HPDE6-E6E7 (cell line): ENCODE measurements at regions not wholly inside any gene's neighbourhood (a gene's known extent, or its start where the extent isn't known, plus 50 kb on each side); places are given as distances from the start of the nearest gene placed in this dataset.

Experiments used
- DNase-seq: peaks from one replicate; pipeline ENCODE4 v3.0.0; 2011; ENCODE audit warnings: missing footprints; ENCODE audit errors: extremely low spot score

DNA sequence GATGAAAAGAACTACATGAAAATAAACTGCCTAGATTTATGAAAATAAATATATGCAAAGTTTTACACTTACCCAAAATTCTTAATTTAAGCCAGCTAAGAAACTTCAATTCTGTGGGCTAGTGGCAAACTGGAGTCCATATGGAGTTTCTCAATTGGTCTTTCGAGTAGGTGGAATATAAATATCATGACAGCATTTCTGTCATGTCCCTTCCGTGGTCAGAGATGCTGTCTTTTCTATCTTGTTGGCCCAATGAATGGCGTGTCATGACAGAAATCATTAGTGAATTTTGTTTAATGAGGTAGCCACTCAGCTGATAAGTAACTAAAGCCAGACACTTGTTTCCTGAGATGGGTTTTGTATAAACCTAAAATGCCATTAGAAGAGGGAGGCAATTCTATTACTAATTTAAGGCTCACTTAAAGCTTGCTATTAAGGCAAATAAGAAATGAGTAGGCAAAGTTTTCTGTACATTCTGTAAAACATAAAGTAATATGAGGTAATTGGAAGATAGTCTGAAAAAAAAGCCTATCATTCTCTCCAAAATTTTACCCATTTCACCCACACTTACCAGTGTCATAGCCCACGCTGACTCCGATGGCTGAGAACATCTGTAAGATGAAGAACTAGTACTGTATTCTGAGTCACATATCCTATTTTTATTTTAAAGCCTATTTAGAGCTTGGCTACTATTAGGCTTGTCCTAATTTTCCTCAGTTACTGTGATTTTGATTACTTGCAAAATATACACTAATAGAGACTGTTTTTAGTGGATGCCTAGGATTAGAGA, 419.3 kb upstream of the MEF2C start:
- no peak for DNase-seq

DNA sequence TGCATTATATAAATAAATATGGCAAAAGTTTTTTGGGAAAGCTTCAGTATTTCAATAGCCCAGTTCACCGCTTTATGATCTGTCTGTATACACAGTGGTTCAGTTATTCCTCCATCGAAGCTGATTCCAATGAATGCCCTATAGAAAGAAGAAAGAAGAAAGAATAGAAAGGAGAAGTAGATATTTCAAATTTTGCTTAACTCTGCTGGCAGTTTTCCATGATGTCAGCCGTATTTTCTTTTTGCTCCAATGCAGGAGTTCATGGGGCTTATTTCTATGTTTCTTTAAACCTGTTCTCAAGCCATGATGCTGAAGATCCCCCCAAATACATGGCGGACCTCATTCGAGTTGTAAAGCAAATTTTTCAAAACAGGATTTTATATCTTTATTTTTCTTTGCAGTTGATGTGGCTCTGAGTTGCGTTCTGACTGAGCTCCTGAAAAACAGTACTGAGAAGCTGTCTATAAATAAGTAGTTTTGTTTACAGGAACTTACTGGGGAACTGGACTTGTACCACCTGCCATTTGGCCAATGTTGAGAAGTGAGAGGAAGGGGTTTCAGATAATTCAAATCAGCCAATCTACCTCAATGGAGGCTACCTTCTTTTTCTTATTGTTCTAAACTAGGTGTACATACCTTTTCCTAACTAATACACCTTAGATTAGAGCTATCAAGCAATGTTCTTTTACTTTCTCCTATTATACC, 418.5 kb upstream of the MEF2C start:
- DNase-seq, result no peak

DNA sequence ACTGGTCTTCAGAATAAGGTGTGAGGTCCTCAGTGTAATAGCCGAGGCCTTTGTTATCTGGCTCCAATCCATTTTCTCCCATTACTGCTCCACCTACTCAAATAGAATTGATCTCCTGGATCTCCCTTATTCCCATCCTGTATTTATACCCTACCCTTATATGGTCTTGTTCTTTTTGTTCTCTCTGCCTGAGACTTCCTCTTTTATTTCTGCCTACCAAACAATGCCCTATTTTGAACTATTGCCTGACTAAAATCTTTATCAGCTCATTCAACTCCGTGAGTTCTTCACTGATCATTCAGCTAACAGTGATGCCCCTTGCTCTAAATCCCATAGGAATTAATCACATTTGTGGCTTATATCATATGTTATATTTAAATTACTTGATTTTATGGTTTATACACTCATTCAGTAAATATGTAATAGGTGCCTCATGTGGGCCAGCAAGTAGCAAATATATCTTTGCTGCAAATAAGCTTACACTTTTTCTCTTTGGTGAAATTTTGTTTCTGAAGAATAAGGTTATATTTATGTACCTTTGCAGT, 417.5 kb upstream of the MEF2C start:
- no peak for DNase-seq

DNA sequence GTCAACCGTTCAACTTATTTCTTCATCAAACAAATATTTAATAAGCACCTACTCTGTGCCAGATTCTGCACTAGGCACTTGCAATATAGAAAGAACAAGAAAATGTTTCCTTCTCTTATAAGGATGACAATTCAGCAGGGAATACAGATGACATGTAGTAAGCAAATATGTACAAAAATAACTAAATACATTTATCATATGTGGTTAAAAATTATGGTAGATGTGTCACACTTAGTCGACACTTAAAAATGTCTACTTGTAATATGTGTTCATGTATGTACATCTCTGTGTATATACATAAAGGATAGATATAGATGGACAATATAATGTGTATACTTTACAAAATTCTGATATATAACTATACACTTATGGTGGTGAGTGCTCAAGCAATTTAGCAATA, 417.0 kb upstream of the MEF2C start:
- no peak for DNase-seq

DNA sequence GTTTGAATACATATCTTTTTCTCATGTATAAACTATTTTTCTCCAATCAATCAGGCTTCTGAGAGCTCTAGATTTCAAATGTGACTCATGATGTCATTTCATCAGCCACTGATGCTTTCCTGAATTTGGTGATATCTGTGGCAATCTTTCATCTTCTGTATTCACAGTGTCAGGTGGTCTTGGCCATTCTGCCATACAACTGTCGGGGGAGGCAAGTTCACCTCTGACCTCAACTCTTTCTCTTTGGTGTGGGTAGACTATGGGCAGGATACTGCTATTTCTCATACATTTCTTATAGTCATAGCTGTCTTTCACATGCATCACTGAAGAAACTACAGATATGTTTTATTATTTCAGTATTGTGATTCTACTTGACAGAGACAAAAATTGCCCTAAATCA, 414.1 kb upstream of the MEF2C start:
- DNase-seq, result no peak

DNA sequence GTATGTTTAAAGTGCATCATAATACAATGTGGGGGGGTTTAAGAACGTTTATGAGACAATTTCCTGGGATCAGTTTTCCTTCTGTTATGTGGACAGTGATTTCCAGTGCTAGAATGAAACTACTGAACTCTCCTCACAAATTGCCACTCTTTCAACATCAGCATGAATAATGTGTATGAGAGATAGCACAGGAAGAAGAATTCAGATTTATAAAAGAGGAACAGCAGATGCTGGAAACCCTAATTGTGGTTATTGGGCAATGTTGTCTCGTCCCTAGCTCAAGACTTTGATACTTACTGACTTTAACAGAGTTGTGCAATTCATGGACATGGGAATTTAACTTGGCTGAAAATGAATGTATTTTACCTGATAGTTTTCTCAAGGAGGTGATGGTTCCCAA, 410.8 kb upstream of the MEF2C start:
- DNase-seq, result no peak

DNA sequence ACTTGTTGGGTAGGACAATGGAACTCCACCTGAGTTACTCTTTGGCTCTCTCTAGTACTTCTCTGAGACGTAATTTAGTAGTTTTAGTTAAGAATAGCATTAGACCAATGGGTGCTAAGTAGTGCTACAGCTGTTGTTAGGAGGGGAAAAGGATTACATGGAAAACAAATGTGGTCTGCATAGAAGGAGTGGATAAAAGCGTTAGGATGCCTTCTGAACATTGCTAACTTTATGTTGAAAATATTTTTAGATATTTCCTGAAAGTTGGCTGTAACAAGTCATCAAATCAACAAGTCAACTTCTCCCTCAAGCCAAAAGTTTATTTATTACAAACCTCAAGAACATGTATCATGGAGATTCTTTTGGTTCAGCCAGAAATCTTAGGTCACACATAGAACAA, 409.5 kb upstream of the MEF2C start:
- DNase-seq, result no peak

DNA sequence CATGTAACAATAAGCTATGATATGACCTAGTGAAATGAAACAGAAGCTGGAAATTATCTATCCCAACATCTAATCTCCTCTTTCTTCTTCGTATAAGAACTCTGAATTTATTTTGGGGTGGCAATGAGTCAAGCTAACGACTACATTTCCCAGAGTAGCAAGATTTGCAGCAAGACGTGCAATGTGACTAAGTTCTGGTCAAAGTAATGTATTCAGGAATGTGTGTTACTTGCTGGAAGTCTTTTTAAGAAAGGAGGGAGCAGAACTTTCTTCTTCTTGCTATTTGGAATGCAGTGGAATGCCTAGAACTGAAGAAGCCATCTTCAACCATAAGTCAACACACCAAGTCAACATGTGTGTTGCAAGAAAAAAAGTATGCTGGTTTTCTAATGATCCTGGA, 406.6 kb upstream of the MEF2C start:
- DNase-seq, result no peak

DNA sequence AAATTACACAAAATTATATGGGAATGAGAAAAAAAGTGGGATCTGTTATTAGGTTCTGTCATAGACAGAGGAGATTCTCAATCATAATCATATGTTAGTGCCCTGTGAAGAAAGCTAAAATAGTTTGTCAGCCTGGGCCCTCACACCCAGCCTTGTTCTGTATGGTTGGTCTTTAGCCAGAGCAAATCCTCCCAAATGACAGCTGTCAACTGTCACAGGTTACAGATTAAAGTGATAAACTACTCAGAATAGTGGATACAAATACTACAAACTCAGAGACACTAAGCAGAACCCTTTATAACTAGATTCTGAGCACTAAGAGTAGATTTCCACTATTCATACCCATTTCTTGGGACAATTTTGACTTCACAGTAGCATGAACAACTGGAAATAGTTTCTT, 405.0 kb upstream of the MEF2C start:
- no peak for DNase-seq

DNA sequence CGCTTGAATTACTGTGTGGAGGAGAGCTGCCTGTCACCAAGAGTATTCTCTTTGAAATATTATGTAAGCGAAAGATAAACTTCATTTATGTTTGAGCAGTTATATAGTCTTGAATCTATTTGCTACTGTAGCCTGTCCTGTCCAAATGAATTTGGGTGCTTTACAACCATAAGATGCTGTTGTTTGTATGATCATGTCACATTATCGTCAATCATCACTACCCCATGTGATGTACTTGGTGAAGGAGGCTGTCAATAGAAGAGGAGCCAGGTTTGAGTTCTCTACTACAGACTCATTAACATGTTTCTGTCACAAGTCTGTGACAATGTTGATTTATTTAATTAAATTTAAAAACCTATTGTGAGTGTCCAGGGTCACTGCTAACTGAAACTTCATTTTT, 403.3 kb upstream of the MEF2C start:
- no peak for DNase-seq

DNA sequence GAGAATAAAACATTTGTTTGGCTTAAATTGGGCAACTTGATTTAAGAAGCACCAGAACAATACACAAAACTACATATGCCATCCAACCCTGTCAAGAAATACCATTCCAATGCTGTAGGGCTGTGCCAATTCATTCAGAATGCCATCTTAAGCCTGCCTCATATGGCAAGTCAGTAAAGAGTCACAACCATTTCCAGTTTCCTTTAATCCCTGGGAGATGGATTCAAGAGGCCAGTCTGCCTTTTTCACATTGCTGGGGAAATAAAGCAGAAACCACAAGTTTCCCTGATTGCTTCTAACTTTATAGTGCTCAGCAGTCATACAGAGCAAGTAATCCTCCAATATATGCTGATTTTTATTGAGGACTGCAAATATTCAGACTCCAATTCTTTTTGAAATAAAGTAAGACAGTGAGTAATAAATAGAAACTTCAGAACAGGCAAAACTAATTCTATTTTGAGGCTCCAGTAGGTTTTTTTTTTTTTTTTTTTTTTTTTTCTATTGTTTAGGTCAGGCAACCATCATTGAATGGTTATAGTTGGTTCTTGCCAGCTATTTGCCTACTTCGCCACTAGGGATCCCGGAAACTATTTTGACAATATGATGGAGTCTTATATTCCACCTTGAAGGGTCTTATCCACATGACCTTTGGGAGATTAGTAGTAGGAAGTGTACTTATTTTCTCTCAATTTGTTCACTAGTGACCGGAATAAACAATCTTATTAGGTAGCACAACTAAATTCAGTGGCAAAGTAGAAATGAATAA, 400.9 kb upstream of the MEF2C start:
- no peak for DNase-seq

DNA sequence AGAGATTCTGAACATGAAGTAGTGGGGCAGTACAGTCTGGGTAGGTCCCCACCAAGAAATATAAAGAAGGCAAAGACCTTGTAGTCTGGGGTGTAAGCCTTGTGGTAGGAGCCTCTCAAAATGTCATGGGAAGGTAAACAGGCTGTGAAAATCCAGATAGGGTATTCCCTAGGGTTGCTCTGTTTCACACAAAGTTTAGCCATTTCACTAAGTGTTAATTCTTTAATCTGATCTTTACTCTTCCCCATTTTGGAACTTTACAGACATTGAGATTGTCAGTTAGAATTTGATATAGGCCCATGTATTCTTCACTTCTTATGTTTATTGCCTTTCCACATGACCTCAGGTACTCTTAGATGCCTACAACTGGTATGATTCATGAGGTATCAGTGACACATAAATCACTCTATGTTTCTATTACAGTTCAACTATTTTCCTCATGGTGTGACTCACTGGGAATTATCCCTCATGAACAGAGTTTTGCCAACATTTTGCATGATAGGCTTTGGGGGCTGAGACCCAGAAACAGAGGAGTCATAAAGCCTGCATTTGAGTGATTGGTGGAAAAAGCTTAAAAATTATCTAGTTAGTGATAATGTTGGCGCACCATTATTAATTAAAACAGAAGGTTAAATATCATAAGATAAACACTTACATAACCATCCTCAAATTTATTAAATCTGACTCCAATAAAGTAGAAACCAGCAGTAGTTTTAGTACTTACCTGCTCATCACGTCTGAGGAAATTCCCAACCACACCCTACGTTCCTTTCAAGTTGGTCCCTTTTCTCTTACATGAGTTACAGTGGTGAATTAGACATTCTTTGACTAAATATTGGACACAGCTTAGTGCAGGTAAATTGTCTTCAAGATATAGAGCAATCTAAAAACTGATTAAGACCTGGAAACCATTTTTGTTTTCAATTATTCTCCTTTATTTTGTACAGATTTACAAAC, 399.8 kb upstream of the MEF2C start:
- peak; percentile 78 for DNase-seq

DNA sequence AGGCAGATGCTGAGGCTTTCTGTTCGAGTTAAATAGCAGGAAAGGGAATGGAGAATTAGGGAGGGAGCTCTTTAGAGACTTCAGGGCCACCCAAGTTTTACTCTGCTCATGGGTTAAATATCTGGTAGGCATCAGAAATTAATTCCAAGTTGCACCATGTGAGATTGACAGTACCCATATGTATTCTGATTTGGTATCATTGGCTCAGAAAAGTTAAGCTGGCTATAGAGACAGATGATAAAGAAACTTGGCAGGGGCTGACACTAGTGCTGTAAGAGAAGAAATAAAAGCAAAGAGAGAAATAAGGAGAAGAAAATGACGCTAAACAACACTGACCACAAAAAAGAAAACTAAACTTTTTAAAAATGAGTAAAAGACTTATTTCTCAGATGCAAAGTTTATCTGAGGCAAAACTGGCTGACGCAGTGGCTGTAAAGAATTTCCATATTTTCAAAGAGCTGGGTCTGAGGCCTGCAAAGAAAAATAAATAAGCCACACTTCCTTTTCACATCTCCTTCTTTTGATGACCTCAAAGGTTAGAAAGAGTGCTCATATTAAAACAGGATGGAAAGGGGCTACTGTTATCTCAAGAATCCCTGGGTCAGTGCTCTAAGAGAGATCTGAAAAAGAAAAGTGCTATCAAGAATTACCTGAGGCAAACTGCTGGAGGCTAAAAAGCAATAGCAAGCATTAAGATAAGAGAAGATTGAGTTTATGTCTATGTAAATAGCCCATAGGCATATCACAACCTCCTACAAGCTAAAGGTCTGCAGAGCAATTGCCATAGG, 399.0 kb upstream of the MEF2C start:
- DNase-seq, result no peak

DNA sequence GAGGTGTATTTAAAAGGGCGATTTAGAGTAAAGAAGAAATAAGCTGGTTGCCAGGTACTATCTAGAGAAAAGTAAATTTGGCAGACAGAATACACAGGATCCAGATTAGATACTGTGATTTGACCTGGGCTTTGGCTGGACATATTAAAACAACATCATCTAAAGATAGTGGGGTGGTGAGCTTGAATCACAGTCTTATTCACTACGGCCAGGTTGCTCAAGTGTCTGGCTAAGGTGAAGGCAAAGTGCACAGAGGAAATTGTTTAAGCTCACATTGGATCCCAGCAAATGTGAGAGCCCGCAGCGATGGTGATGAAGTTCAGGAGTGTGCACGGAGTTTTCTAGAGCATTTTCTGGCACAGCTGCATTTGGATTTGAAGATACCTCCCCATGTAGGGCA, 398.2 kb upstream of the MEF2C start:
- DNase-seq, result no peak

DNA sequence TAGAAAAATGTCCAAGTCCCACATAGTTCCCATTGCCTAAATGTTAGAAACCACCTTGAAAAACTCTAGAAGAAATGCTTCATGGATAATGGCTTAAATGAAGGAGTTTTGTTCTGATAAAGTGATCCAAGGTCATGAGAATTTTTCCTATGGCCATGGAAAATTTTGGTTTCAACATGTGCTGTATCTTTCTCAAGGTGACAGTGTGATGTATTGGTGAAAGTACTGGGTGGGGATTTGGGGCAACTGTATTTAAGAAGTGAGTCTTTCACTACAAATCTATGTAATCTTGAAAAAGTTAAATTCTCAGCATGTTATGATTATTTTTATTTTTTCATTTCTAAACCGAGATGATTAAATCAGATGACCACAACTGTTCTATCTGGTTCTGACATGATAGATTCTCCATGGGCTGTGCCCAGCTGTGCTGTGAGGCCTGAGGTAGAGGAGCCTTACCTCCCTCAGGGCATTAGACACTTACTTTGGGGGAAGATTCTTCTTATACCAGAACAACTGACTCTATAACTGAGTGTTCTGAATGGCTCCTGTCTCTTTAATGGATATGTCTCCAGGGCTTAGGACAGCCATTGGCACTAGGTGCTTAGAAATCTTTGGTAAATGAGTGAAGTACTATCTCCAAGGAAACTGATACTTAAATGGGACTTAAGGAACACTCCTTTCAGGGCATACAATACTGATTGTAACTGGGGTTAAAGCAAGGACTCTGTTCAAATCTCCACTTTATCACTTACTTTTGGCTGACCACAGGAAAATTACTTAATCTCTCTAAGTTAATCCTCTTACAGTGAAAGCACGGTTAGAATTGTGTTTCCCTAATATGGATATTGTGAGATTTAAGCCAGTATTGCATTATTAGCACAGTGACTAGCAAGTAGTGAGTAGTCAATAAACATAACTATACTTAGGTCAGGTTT, 397.4 kb upstream of the MEF2C start:
- no peak for DNase-seq

DNA sequence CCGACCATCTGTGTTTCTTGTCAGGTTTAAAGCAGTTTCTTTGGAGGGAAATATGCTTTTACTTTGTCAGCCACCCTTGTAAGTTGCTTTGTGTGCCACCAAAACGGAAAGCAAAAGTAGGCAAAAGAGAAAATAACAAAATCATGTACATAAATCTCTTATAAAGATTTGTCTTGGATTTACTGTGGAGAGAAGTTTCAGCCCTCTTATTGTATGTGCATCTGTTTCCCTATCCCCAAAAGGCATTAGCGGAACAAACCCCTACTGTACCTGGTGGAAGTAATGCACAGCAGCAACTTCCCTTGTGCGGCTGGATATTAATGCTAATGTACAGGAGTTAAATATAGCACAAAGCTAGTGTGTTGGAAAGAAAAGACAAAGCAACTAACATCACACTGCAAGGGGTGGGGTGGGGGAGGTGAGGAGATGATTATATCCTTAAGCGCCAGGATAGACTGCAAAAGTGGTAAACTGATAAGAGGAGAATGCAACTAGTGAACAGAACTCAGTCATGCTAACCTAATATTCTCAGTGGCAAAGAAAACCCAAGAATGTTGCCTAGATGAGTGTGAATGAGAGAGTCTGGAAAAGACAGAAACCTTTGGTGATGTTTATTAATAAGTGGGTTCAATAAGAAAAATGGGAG, 396.5 kb upstream of the MEF2C start:
- no peak for DNase-seq

DNA sequence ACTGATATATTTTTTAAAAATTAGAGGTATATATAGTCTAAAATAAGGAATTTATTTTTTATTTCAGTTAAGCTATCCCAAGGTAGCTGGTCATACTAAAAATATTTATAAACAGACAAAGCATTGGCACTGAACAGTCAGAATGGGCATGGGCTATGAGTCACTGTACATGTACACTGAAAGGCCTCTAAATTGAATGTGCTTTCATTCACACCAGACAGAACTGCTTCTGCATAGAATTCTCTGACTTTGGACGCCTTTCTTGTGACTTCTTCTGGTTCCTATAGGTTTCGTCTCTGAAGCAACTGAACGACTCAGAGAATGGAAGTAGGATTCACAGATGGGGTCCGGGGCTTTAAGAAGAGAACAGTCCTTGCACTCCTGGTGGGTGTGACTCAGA, 394.8 kb upstream of the MEF2C start:
- DNase-seq, result no peak

DNA sequence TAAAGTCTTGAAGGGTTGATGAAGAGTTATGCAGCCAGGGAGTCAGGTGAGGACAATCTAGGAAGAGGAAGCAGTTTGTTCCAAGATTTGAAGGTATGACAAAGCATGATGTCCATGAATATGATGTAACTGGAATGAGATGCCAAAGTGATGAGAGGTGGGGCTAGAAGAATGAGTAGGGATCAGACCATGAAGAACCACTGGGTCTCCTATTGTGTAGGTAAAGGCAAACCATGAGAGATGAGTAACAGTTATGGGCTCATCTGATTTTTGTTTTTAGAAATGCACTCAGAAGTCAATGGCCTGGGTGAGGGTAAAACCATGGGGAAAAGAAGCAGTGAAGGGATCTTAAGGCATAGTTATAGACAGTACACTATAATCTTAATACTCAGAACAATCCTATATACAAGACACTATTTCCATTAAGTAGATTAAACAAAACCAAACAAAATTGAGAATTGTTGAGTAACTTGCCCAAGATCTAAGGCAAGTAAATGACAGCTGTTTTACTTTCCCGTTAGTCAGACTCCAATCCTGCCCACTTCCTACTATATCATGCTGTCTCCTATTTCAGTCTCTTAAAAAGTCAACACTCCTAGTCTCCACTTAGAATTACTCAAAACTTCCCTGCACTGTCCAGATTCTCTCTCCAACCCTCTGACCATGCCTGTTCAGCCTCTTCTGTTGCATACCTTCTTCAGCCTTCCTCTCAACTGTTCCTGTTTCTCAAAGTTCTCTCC, 393.8 kb upstream of the MEF2C start:
- no peak for DNase-seq
